ENCODE measurements at regions not wholly inside any gene's neighbourhood (a gene's known extent, or its start where the extent isn't known, plus 50 kb on each side); places are given as distances from the start of the nearest gene placed in this dataset.

GRCh38 chr7:131944556-131945069, 388.2 kb upstream of the PODXL start:
- TF ChIP-seq, protein P1, sequence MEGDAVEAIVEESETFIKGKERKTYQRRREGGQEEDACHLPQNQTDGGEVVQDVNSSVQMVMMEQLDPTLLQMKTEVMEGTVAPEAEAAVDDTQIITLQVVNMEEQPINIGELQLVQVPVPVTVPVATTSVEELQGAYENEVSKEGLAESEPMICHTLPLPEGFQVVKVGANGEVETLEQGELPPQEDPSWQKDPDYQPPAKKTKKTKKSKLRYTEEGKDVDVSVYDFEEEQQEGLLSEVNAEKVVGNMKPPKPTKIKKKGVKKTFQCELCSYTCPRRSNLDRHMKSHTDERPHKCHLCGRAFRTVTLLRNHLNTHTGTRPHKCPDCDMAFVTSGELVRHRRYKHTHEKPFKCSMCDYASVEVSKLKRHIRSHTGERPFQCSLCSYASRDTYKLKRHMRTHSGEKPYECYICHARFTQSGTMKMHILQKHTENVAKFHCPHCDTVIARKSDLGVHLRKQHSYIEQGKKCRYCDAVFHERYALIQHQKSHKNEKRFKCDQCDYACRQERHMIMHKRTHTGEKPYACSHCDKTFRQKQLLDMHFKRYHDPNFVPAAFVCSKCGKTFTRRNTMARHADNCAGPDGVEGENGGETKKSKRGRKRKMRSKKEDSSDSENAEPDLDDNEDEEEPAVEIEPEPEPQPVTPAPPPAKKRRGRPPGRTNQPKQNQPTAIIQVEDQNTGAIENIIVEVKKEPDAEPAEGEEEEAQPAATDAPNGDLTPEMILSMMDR (IDR thresholded peaks at IDR 0.05), result no peak
- TF ChIP-seq POLR2A (IDR thresholded peaks at IDR 0.05), result no peak
